Effector CD4-positive, alpha-beta T cell (primary cell): ENCODE measurements at regions not wholly inside any gene's neighbourhood (a gene's known extent, or its start where the extent isn't known, plus 50 kb on each side); places are given as distances from the start of the nearest gene placed in this dataset.
"Not testable (repeated sequence)": the region's sequence is repeated elsewhere in the genome, so short reads cannot be mapped to it uniquely, and the experiment has no call there.

Experiments
- DNase-seq: peaks from one replicate; pipeline ENCODE4 v3.0.0-alpha.2; 2020

DNA sequence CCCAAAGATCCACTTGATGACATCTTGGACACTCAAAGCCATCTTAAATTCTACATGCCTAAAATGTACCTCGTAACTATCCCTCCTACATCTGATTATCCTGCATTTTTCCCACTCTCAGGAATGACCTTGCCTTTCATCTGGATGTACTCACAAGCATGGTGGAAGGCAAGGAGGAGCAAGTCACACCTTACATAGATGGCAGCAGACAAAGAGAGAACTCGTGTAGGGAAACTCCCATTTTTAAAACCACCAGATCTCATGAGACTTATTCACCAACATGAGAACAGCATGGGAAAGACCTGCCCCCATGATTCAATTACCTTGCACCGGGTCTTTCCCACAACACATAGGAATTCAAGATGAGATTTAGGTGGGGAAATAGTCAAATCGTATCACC lies 616.0 kb downstream of the MCTP2 start:
- DNase-seq, result no peak

DNA sequence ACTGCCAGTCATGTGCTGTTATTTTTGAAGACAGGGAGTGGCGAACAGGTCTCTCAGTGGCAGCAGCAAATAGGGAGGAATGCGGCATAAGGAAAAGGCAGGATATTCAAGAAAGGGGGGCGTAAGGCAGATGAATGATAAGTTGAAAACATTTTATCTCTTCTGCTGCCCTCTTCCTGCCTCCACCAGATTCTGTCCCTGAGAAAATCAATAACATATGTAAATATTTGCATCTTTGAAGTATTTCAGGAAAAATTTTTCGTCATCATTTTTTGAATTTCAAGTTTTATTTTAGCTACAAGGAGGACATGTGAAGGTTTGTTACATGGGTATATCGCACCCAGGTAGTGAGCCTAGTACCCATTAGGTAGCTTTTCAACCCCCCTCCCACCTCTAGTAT lies 616.7 kb downstream of the MCTP2 start:
- no peak for DNase-seq

DNA sequence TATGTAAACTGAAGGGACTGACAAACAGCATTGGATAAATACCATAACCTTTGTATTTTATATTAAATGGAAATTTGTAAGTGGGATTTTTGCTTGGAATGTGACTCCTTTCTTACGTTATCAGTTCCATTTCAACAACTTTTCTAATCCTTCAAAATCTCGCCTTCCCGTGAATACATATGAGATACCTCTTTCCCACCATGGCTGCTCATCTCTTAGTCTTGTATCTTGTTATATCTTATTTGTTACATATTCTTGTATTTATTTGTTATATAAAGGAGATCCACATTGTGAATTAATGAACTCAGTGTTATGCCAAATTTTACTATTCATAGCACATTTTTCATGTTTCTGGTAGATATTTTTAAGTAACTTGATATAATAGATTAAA lies 623.7 kb downstream of the MCTP2 start:
- DNase-seq, result no peak

DNA sequence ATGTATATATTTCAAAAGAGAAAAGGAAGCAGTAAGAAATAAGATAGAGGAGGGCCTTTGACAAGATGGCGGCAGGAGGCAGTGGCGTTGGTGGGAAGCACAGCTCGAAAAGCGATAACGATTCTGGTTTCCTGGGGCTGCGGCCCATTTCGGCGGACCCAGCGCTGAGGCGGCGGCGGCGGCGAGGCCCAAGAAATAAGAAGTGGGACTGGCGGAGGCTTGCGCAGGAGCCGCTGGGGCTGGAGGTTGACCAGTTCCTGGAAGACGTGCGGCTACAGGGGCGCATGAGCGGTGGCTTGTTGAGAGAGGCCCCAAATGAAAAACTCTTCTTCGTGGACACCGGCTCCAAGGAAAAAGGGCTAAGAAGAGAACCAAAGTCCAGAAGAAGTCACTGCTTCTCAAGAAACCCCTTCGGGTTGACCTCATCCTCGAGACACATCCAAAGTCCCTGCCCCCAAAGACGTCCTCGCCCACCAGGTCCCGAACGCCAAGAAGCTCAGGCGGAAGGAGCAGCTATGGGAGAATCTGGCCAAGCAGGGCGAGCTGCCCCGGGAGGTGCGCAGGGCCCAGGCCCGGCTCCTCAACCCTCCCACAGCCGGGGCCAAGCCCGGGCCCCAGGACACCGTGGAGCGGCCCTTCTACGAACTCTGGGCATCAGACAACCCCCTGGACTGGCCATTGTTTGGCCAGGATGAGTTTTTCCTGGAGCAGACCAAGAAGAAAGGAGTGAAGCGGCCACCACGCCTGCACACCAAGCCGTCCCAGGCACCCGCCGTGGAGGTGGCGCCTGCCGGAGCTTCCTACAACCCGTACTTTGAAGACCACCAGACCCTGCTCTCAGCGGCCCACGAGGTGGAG lies 624.3 kb downstream of the MCTP2 start:
- no peak for DNase-seq

DNA sequence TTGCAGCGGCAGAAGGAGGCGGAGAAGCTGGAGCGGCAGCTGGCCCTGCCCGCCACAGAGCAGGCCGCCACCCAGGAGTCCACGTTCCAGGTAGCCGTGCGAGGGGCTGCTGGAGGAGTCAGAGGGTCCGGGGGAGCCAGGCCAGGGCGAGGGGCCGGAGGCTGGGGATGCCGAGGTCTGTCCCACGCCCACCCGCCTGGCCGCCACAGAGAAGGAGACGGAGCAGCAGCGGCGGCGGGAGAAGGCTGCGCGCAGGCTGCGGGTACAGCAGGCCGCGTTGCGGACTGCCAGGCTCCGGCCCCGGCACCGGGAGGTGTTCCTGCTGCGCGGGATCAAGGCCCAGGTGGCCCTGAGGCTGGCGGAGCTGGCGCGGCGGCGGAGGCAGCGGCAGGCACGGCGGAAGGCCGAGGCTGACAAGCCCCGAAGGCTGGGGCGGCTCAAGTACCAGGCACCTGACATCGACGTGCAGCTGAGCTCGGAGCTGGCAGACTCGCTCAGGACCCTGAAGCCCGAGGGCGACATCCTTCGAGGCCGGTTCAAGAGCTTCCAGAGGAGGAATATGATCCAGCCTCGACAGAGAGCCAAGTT lies 625.0 kb downstream of the MCTP2 start:
- no peak for DNase-seq

DNA sequence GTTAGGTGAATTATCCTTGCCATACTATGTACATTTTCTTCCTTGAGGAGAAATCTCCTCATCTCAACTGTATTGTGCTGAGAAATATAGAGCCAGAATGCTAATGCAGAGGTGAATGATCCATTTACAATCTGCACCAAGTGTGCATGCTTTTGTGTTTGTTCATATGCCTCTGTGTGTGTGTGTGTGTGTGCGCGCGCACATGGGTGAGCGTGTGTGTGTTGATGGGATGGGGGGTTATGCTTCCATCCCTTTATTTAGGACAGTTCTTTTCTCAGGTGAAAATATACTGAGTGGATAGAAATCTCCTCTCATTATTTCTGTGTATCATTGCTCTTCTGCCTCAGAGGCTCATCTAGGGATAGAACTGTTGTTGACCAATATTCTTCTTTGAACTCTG lies 626.1 kb downstream of the MCTP2 start:
- no peak for DNase-seq

DNA sequence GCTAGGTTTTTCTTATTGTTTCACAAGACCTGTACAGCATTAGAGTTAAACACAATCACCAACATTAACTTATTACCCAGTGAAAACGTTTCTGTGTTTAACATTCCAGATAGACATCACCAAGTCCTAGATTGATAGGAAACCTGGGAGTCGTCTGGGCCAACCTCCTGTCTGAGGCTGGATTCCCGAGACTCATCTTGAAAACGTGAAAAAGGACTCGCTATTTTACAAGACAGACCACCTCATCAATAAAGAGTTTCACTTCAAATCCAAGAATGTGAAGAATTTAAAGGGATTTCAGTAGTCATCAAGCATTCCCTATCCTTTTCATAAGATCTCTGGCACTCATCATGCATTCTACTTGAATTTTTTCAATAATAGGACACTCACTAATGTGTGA lies 626.6 kb downstream of the MCTP2 start:
- DNase-seq, result no peak

DNA sequence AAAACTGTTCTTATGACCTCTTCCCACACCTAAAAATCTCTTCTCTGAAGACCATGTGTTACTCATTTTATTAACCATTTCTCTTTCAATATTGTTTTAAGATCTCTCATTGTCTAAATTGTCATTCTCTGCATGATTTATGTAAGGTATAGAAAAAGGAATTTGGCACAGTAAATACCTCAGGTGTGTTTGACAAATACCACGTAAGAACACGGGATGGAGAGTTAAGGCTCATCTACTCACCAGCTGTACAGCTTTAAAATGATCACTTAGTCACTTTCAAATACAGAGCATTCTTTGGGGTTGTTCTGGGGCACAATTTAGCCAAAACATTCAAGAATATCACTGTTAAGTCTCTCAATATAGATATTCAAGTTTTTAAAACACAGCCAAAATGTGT lies 627.1 kb downstream of the MCTP2 start:
- no peak for DNase-seq

DNA sequence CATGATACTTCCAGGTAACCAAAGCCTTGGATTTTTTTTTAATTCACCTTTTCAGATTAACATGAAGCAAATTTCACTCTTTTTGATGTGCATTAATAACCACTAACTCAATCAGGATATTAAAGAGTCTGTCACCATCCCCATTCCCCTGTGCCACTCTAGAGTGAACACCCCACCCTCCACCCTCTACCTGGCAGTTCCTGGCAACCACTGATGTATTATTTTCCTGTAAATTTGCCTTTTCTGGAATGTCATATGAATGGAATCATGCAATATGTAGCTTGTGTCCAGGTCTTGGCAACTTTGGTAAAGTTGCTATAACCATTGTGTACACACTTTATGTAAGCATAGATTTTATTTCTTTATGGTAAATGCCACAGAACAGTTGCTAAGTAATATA lies 627.6 kb downstream of the MCTP2 start:
- no peak for DNase-seq

DNA sequence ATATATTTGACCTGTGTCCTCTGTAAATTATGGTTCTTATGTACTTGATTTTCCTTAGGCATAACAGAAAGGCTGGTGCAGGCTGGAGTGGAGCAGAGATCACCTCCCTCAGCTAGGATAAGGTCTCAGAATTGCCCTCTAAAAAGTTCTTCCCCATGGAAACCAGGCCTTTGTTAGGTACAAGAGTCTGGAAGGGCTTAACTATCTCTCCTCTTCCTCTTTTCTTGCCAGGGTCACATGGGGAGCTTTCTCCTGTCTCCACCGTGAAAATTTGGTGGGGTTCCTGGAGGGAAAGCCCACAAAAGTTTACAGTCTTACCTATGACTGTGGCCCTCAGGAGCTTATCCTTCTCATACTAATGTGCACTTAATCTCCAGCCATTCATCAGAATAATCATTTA lies 633.2 kb downstream of the MCTP2 start:
- DNase-seq, result no peak

DNA sequence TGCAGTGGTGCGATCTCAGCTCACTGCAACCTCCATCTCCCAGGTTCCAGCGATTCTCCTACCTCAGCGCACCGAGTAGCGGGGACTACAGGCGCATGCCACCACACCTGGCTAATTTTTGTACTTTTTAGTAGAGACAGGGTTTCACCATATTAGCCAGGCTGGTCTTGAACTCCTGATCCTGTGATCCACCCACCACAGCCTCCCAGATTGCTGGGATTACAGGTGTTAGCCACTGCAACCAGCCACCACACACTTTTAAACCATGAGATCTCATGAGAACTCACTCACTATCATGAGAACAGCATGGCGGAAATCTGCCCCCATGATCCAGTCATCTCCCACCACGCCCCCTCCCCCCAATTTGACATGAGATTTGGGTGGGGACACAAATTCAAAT lies 636.9 kb downstream of the MCTP2 start:
- DNase-seq, result not testable (repeated sequence)

DNA sequence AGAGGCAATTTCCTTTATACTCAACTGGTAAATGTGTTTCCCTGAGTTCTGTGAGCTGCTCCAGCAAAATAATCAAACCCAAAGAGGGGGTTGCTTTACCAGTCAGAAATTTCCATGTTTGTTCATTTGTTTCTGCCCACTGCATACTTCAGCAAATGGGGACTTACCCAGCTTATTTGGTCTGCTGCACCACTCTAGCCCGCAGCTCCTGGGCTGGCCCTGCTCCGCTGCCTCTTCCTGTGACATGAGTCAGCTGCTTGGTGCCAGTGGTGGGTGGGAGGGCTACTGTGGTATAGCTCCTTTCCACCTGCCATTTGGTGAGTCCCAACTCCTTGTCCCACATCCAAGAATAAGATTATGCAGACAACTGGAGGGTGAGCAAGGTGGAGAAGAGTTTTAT lies 644.2 kb downstream of the MCTP2 start:
- DNase-seq, result no peak

DNA sequence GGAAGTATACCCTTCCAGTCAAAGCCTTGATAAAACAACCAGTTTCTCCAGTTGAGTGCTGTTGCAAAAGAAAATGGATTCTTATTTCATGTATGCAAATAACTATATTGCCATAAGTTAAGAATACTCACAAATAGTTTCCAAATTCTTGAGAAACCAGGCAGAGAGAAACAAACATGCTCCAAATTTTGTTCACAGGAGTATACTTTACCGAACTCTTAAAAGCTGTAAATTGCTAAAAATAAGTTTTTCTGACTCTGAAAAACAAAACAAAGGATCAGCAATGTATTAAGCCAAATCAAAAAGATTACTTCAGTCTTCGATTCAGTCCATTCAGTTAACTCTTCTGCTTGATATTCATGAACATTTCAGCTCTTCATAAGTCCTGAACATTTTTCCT lies 646.5 kb downstream of the MCTP2 start:
- no peak for DNase-seq

DNA sequence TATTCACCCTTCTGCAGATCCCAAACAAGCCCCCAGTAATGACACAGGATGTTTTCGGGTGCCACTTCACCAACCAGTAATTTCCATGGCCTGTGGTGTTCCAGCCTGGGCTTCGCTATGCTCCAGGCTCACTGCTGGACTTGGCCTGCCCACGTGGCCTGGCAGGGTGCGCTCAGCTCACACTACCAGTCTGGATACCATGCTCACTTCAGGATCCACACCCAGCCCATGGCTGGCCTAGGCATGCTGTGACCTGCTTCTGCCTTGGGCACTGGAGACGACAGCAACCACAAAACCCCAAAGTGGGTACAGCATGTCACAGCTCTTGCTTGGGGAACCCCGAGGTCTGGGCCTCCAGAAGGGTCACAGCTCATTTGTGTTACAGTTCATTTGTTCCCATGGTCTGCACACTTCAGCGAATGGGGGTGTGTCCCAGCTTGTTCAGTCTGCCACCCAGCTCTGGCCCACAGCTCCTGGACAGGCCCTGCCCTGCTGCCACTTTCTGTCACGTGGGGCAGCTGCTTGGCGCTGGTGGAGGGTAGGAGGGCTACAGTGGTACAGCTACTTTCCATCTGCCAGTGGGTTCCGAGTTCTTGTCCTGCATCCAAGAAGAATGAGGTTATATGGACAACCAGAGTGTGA lies 650.8 kb downstream of the MCTP2 start:
- no peak for DNase-seq

DNA sequence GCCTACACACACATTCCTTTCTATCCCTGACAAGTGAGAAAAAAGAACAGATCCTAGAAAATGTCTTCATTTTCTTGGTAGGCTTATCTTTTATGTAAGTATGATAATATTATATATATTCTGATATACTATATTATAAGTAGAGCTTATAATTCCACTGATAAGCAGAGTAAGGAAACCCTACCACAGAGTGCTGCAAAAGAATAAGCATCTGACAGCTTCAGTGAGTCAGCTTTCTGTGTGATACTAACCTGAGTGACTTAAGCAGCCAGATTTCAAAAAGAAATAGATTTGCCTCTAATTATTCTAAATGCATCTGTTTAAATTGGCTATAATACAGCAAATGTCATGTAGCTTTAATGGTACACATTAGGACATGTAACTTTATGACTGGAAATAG lies 656.0 kb downstream of the MCTP2 start:
- no peak for DNase-seq

DNA sequence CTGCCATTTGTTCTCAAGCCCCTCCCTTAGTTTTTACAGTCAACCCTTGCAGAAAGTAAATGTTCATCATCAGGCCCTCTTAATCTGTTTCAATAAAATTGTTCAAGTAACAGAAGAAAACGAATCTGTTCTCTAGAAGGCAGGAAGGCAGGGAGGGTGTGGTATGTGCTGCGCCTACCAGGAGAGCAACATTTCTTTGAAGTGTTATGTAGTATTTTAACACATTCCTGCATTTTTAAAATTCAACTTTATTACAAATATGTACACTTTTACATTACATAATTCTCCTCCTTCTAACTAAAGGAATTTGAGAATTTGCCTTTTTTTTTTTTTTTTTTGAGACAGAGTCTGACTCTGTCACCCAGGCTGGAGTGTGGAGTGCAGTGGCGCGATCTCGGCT lies 657.8 kb downstream of the MCTP2 start:
- no peak for DNase-seq

DNA sequence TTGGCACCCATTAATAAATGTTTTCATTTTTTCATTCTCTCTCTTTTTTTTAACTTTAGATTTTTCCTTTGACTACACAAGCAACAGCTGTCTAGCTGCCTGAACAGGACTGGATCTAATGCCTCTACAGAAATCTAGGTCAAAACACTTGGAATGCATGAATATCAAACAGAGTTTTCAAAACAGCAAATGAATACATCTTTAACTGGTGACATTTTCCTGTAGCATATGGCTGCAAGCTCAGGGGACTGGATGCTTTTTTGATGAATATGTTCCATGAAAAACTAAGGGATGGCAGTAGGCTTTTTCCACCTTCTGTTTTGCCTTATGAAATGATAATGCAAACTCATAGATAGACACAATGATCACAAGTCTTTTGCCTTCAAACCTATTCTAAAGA lies 661.7 kb downstream of the MCTP2 start:
- DNase-seq, result no peak

DNA sequence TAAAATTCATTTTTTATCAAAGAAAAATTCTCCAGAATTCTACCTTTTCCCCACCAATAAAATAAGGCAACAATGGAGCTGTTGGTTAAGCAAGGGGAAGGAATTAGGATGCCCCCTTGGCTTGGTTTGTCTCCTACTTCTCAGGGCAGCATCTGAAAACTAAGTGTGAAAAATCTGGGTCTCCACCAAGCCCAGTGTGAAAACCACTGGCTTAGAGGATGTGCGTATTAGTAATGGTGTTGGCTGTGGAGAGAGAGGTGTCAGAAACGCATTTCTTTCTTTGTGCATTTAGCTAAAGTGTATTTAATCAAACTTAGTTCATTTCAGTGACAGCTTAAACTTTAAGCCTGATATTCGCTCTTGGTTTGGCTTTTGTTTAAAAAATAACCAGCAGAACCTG lies 662.7 kb downstream of the MCTP2 start:
- DNase-seq, result no peak

DNA sequence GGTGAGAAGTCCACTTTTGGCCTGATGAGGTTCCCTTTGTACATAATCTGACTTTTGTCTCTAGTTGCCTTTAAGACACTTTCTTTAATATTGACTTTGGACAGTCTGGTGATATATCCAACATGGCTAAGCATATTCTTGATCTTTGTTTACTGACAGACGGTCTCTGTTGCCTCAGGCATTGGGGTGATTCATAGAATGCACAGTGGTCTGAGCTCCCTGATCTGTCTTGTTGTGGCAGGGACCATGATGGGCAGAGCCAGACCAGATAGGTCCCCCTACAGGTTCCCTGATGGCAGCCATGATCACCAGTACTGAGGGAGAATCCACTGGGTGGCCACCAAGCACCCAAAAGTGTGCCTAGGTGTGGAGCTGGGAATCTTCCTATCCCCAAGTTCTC lies 678.1 kb downstream of the MCTP2 start:
- DNase-seq, result no peak

DNA sequence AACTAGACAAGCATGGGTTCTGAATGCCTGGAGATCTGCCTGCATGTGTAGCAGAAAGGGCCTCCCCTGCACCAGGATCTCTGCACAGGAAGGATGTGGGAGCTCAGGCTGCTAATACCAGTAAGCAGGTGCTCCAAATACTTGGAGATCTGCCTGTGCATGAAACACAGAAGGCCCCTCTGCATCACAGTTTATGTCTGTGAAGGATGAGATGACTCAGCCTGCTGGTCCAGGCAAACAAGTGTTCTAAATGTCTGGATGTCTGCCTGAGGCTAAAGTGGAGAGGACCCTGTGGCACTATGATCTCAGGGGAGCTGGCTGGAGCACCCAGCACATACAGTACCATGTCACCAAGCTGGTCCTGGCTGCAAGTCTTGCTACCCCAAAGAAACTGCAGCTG lies 678.8 kb downstream of the MCTP2 start:
- no peak for DNase-seq

DNA sequence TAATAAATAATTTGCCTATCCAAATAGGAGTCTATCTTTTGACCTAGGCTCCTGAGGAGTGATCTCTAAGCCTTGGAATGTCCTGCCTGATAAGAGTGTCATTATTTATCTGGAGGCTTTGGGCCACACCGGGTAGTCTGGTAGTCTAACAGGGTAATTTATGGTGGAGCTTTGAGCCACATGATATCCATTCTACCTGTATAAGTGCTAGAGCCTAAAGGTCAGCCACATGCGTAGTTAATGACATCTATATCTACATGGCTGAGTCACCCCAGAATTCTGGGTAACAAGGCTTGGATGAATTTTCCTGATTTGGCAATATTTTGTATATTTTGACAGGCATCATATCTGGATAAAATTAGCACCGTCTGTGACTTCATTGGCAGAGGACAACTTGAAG lies 681.4 kb downstream of the MCTP2 start:
- DNase-seq, result no peak

DNA sequence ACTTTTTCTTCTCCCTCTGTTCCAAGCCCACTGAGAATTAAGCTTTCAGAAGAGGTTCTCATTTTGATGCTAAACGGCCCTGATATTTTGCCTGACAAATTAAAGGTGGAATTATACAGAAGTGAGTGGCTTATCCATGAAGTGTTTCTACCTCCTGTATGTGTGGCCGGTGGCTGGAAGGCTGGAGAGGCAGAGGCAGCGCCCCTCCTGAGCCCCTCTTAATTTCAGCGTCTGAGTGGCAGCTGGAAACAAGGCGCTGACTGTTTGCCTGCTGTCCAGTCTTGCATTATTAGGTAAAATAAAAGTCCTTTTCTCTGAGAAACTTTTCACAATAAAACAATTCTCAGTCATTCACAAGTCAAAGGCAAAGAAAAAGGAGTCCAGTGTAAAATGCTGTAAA lies 685.7 kb downstream of the MCTP2 start:
- no peak for DNase-seq

DNA sequence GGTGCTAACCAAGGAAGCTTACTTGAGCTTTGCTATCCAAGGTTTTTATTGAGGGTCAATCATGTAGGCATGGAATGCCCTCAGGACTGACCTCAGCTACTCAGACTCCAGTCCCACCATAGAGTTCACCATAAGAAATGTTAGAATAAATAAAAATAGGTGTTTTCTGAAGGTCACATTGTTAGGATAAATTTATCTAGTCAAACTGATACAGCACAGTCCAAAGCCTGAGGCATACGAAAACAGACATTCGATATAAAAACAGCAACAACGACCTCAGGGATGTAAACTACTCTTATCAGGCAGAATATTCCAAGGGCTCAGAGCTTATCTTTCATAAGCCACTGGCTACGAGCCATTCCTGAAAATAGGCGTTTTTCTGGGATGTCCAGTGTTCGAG lies 690.6 kb downstream of the MCTP2 start:
- no peak for DNase-seq

DNA sequence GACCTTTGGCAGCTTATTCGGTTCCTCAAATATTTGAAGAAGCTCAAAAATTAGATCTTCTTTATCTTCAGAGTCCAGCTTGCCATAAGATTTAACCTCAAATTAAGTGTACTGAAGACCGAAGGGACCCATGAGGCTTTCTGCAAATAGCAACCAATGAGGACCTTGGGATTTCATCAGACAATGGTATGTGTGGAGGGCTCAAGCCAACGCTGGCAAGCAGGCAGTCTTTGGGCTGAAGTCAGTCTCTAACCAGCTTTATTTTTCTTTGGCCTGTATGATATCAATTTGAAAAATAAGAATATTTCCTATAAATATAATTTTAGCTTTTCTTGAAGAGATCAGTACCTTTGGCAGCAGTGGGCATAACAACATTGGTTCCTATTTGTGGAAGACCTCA lies 692.7 kb downstream of the MCTP2 start:
- DNase-seq, result no peak
